Vagina (tissue), 2 donors: ENCODE measurements at regions not wholly inside any gene's neighbourhood (a gene's known extent, or its start where the extent isn't known, plus 50 kb on each side); places are given as distances from the start of the nearest gene placed in this dataset.

ENCODE experiments used
- DNase-seq, 2 donors: peaks; one replicate each; pipeline ENCODE4 v3.0.0-alpha.2; 2017; ENCODE audit errors: extremely low spot score in 2 of 2
- H3K27ac ChIP-seq: fragments of 200-600 bp; sonication (generic); one replicate; pipeline ENCODE4 v1.5.1; 2019
- H3K27me3 ChIP-seq: fragments of 200-600 bp; sonication (generic); one replicate; pipeline ENCODE4 v1.5.1; 2019
- H3K36me3 ChIP-seq, 2 donors: fragments of 200-600 bp; sonication (generic); one replicate each; pipeline ENCODE4 v1.5.1; 2017 to 2019
- H3K4me1 ChIP-seq: fragments of 200-600 bp; sonication (generic); one replicate; pipeline ENCODE4 v1.5.1; 2019
- H3K4me3 ChIP-seq, 2 donors: fragments of 200-600 bp; sonication (generic); 1 replicate in 1 of 2; 2 replicates in 1 of 2; pipeline ENCODE4 v1.5.1; 2016 to 2019
- H3K9me3 ChIP-seq: fragments of 200-600 bp; sonication (generic); one replicate; pipeline ENCODE4 v1.5.1; 2019
- CTCF ChIP-seq, 3 experiments: fragments of 450-650 bp in 2 of 3; fragments of 200-600 bp in 1 of 3; sonication (generic) in 1 of 3; IDR thresholded peaks; one replicate each; pipeline ENCODE4 v1.5.1; 2017 to 2019; ENCODE audit warnings: antibody characterized with exemption in 3 of 3, mild to moderate bottlenecking in 2 of 3, moderate library complexity in 2 of 3
- POLR2A ChIP-seq, 2 donors: fragments of 450-650 bp; IDR thresholded peaks; one replicate each; pipeline ENCODE4 v1.6.1; 2017; ENCODE audit warnings: antibody characterized with exemption in 2 of 2, mild to moderate bottlenecking in 2 of 2, moderate library complexity in 2 of 2
- POLR2AphosphoS5 ChIP-seq, 2 donors: sonication (generic); formaldehyde crosslinking; IDR thresholded peaks; one replicate each; pipeline ENCODE4 v1.9.0; 2017; ENCODE audit warnings: antibody characterized with exemption in 2 of 2, mild to moderate bottlenecking in 2 of 2, low read depth in 1 of 2; ENCODE audit not compliant: insufficient read depth in 1 of 2
- intact Hi-C: fragments of 100-400 bp; cut with DNase I; formaldehyde crosslinking; loops from one replicate; pipeline ENCODE4 v1.15.1; 2023

DNA sequence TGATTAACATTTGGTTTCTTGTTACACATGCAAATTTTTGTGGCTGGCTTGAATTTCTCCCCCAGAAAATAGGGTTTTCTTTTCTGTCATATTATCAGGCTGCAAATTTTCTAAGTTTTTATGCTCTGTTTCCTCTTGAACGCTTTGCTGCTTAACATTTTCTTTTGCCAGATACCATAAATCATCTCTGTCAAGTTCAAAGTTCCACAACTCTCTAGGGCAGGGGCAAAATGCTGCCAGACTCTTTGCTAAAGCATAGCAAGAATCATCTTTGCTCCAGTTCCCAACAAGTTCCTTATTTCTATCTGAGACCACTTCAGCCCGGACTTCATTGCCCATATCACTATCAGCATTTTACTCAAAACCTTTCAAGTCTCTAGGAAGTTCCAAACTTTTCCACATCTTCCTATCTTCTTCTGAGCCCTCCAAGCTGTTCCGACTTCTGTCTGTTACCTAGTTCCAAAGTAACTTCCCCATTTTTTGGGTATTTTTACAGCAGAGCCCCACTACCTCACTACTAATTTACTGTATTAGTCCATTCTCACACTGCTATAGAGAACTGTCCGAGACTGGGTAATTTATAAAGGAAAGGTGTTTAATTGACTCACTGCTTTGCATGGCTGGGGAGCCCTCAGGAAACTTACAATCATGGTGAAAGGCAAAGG is 486.9 kb upstream of the NCAM2 start:
- H3K36me3 ChIP-seq: no peaks in the 10 kb centered on the region
- no peak overlapping the region for H3K27ac ChIP-seq
- TF ChIP-seq POLR2AphosphoS5 (IDR thresholded peaks at IDR 0.05; ENCODE audit: insufficient read depth in 1 of 2, low read depth in 1 of 2) (no peak), CTCF (IDR thresholded peaks at IDR 0.05) (no peak), POLR2A (IDR thresholded peaks at IDR 0.05) (no peak)
- H3K27me3 ChIP-seq: no peaks in the 10 kb centered on the region
- intact Hi-C loops: no loop called here
- H3K4me3 ChIP-seq: no peak overlapping the region
- H3K4me1 ChIP-seq: no peaks in the 10 kb centered on the region
- no peak for DNase-seq
- H3K9me3 ChIP-seq: no peaks in the 10 kb centered on the region

GRCh38 chr21:20515446-20515845 is 482.8 kb upstream of the NCAM2 start:
- DNase-seq: no peak
- Histone ChIP-seq H3K4me3 (no peak overlapping the region), H3K9me3 (no peaks in the 10 kb centered on the region), H3K27me3 (no peaks in the 10 kb centered on the region), H3K27ac (no peak overlapping the region), H3K4me1 (no peaks in the 10 kb centered on the region), H3K36me3 (no peaks in the 10 kb centered on the region)
- TF ChIP-seq POLR2A (IDR thresholded peaks at IDR 0.05) (no peak), CTCF (IDR thresholded peaks at IDR 0.05) (no peak)
- intact Hi-C loops: no loop called here

GRCh38 chr21:20519076-20519475 is 479.1 kb upstream of the NCAM2 start:
- intact Hi-C loops: no loop called here
- no peaks in the 10 kb centered on the region for H3K36me3 ChIP-seq
- no peak overlapping the region for H3K4me3 ChIP-seq
- H3K27me3 ChIP-seq: no peaks in the 10 kb centered on the region
- TF ChIP-seq POLR2AphosphoS5 (IDR thresholded peaks at IDR 0.05; ENCODE audit: insufficient read depth in 1 of 2, low read depth in 1 of 2): no peak
- TF ChIP-seq POLR2A (IDR thresholded peaks at IDR 0.05): no peak
- TF ChIP-seq CTCF (IDR thresholded peaks at IDR 0.05): no peak
- H3K4me1 ChIP-seq: no peaks in the 10 kb centered on the region
- no peaks in the 10 kb centered on the region for H3K9me3 ChIP-seq
- DNase-seq: no peak
- H3K27ac ChIP-seq: no peak overlapping the region

DNA sequence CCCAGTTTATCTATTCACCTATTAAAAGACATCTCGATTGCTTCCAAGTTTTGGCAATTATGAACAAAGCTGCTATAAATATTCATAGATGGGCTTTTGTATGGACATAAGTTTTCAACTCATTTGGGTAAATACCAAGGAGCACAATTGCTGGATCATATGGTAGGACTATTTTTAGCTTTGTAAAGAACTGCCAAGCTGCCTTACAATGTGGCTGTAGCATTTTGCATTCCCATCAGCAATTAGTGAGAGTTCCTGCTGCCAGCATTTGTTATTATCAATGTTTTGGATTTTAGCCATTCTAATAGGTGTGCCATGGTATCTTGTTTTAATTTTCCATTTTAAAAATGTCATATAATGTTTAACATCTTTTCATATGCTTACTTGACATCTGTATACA is 475.6 kb upstream of the NCAM2 start:
- intact Hi-C loops: no loop called here
- Histone ChIP-seq H3K27me3 (no peaks in the 10 kb centered on the region), H3K36me3 (no peaks in the 10 kb centered on the region), H3K27ac (no peak overlapping the region), H3K9me3 (no peaks in the 10 kb centered on the region), H3K4me3 (no peak overlapping the region), H3K4me1 (no peaks in the 10 kb centered on the region)
- no peak for DNase-seq
- TF ChIP-seq POLR2A (IDR thresholded peaks at IDR 0.05) (no peak), CTCF (IDR thresholded peaks at IDR 0.05) (no peak), POLR2AphosphoS5 (IDR thresholded peaks at IDR 0.05; ENCODE audit: insufficient read depth in 1 of 2, low read depth in 1 of 2) (no peak)

GRCh38 chr21:20523191-20523590 is 475.0 kb upstream of the NCAM2 start:
- no peaks in the 10 kb centered on the region for H3K4me1 ChIP-seq
- H3K27me3 ChIP-seq: no peaks in the 10 kb centered on the region
- DNase-seq: no peak
- no peak overlapping the region for H3K4me3 ChIP-seq
- H3K36me3 ChIP-seq: no peaks in the 10 kb centered on the region
- intact Hi-C loops: no loop called here
- TF ChIP-seq POLR2A (IDR thresholded peaks at IDR 0.05): no peak
- TF ChIP-seq CTCF (IDR thresholded peaks at IDR 0.05): no peak
- no peak for TF ChIP-seq POLR2AphosphoS5 (IDR thresholded peaks at IDR 0.05; ENCODE audit: insufficient read depth in 1 of 2, low read depth in 1 of 2)
- no peaks in the 10 kb centered on the region for H3K9me3 ChIP-seq
- H3K27ac ChIP-seq: no peak overlapping the region
